MG63 (cell line): ENCODE measurements at regions not wholly inside any gene's neighbourhood (a gene's known extent, or its start where the extent isn't known, plus 50 kb on each side); places are given as distances from the start of the nearest gene placed in this dataset.

Experiments used
- DNase-seq: peaks from one replicate; pipeline ENCODE4 v3.0.0-alpha.2; 2020
- H3K27me3 ChIP-seq: fragments of 250-450 bp; sonication (Bioruptor Pico); 2 replicates; pipeline ENCODE4 v1.5.1; 2020; ENCODE audit warnings: mild to moderate bottlenecking, moderate library complexity
- H3K36me3 ChIP-seq: fragments of 250-450 bp; sonication (Bioruptor Pico); 2 replicates; pipeline ENCODE4 v1.5.1; 2020; ENCODE audit warnings: mild to moderate bottlenecking, moderate library complexity
- H3K4me3 ChIP-seq: fragments of 250-450 bp; sonication (Bioruptor Pico); 2 replicates; pipeline ENCODE4 v1.5.1; 2020; ENCODE audit warnings: mild to moderate bottlenecking, moderate library complexity
- H3K9me3 ChIP-seq: fragments of 250-450 bp; sonication (Bioruptor Pico); 2 replicates; pipeline ENCODE4 v1.5.1; 2020; ENCODE audit warnings: mild to moderate bottlenecking, moderate library complexity

GRCh38 chr2:217242947-217243346 lies 383.1 kb upstream of the TNP1 start:
- H3K4me3 ChIP-seq = no peak overlapping the region
- no peaks in the 10 kb centered on the region for H3K36me3 ChIP-seq
- DNase-seq = no peak
- H3K9me3 ChIP-seq = no peaks in the 10 kb centered on the region
- H3K27me3 ChIP-seq = no peaks in the 10 kb centered on the region

- no peaks in the 10 kb centered on the region for H3K27me3 ChIP-seq
- DNase-seq = no peak
- no peak overlapping the region for H3K4me3 ChIP-seq
- no peaks in the 10 kb centered on the region for H3K36me3 ChIP-seq
- no peaks in the 10 kb centered on the region for H3K9me3 ChIP-seq
These were observed 371.9 kb upstream of the TNP1 start for GRCh38 chr2:217231724-217232123.

- DNase-seq = no peak
- H3K27me3 ChIP-seq = no peaks in the 10 kb centered on the region
- no peaks in the 10 kb centered on the region for H3K9me3 ChIP-seq
- no peak overlapping the region for H3K4me3 ChIP-seq
- no peaks in the 10 kb centered on the region for H3K36me3 ChIP-seq
These were observed 371.3 kb upstream of the TNP1 start for GRCh38 chr2:217231212-217231611.

GRCh38 chr2:217228732-217229131 lies 368.9 kb upstream of the TNP1 start:
- no peak for DNase-seq
- Histone ChIP-seq H3K27me3 (no peaks in the 10 kb centered on the region), H3K36me3 (no peaks in the 10 kb centered on the region), H3K9me3 (no peaks in the 10 kb centered on the region), H3K4me3 (no peak overlapping the region)

GRCh38 chr2:217227794-217228193 lies 367.9 kb upstream of the TNP1 start:
- Histone ChIP-seq H3K9me3 (no peaks in the 10 kb centered on the region), H3K36me3 (no peaks in the 10 kb centered on the region), H3K4me3 (no peak overlapping the region), H3K27me3 (no peaks in the 10 kb centered on the region)
- no peak for DNase-seq

GRCh38 chr2:217225596-217225995 lies 365.7 kb upstream of the TNP1 start:
- no peaks in the 10 kb centered on the region for H3K9me3 ChIP-seq
- no peak overlapping the region for H3K4me3 ChIP-seq
- H3K27me3 ChIP-seq = no peaks in the 10 kb centered on the region
- no peaks in the 10 kb centered on the region for H3K36me3 ChIP-seq
- no peak for DNase-seq

GRCh38 chr2:217223222-217223930 lies 363.5 kb upstream of the TNP1 start:
- no peaks in the 10 kb centered on the region for H3K27me3 ChIP-seq
- H3K36me3 ChIP-seq = no peaks in the 10 kb centered on the region
- H3K9me3 ChIP-seq = no peaks in the 10 kb centered on the region
- DNase-seq = no peak
- H3K4me3 ChIP-seq = no peak overlapping the region

- Histone ChIP-seq H3K9me3 (no peaks in the 10 kb centered on the region), H3K36me3 (no peaks in the 10 kb centered on the region), H3K27me3 (no peaks in the 10 kb centered on the region), H3K4me3 (no peak overlapping the region)
- DNase-seq = no peak
These were observed 362.5 kb upstream of the TNP1 start for GRCh38 chr2:217222309-217222910.

- DNase-seq = no peak
- no peaks in the 10 kb centered on the region for H3K27me3 ChIP-seq
- no peak overlapping the region for H3K4me3 ChIP-seq
- no peaks in the 10 kb centered on the region for H3K36me3 ChIP-seq
- no peaks in the 10 kb centered on the region for H3K9me3 ChIP-seq
These were observed 360.6 kb upstream of the TNP1 start for GRCh38 chr2:217220228-217221013.

- Histone ChIP-seq H3K9me3 (no peaks in the 10 kb centered on the region), H3K4me3 (no peak overlapping the region), H3K27me3 (no peaks in the 10 kb centered on the region), H3K36me3 (no peaks in the 10 kb centered on the region)
- no peak for DNase-seq
These were observed 359.3 kb upstream of the TNP1 start for GRCh38 chr2:217219164-217219520.

- DNase-seq = peak; percentile 45
- Histone ChIP-seq H3K27me3 (no peaks in the 10 kb centered on the region), H3K4me3 (no peak overlapping the region), H3K9me3 (no peaks in the 10 kb centered on the region), H3K36me3 (no peaks in the 10 kb centered on the region)
These were observed 358.7 kb upstream of the TNP1 start for GRCh38 chr2:217218269-217219163.

GRCh38 chr2:217216982-217217381 lies 357.1 kb upstream of the TNP1 start:
- Histone ChIP-seq H3K9me3 (no peaks in the 10 kb centered on the region), H3K36me3 (no peaks in the 10 kb centered on the region), H3K4me3 (no peak overlapping the region), H3K27me3 (no peaks in the 10 kb centered on the region)
- DNase-seq = no peak

GRCh38 chr2:217216316-217216715 lies 356.5 kb upstream of the TNP1 start:
- no peaks in the 10 kb centered on the region for H3K9me3 ChIP-seq
- no peak overlapping the region for H3K4me3 ChIP-seq
- DNase-seq = no peak
- H3K27me3 ChIP-seq = no peaks in the 10 kb centered on the region
- no peaks in the 10 kb centered on the region; the same call in 1 of the 2 replicates for H3K36me3 ChIP-seq

- Histone ChIP-seq H3K36me3 (no peaks in the 10 kb centered on the region; the same call in 1 of the 2 replicates), H3K4me3 (no peak overlapping the region), H3K9me3 (no peaks in the 10 kb centered on the region; the same call in 1 of the 2 replicates), H3K27me3 (no peaks in the 10 kb centered on the region)
- DNase-seq = no peak
These were observed 356.0 kb upstream of the TNP1 start for GRCh38 chr2:217215877-217216276.

GRCh38 chr2:217208867-217209266 lies 349.0 kb upstream of the TNP1 start:
- DNase-seq = no peak
- no peak overlapping the region for H3K4me3 ChIP-seq
- H3K36me3 ChIP-seq = no peaks in the 10 kb centered on the region; the same call in 1 of the 2 replicates
- H3K9me3 ChIP-seq = no peaks in the 10 kb centered on the region; the same call in 1 of the 2 replicates
- no peaks in the 10 kb centered on the region for H3K27me3 ChIP-seq

- Histone ChIP-seq H3K4me3 (no peak overlapping the region), H3K9me3 (no peaks in the 10 kb centered on the region; the same call in 1 of the 2 replicates), H3K27me3 (no peaks in the 10 kb centered on the region), H3K36me3 (no peaks in the 10 kb centered on the region; the same call in 1 of the 2 replicates)
- no peak for DNase-seq
These were observed 347.8 kb upstream of the TNP1 start for GRCh38 chr2:217207699-217208010.
